DMS53 treated with DMSO at 0.1 percent for 48 hours (cell line): ENCODE measurements at regions not wholly inside any gene's neighbourhood (a gene's known extent, or its start where the extent isn't known, plus 50 kb on each side); places are given as distances from the start of the nearest gene placed in this dataset.
"Not testable (repeated sequence)": the region's sequence is repeated elsewhere in the genome, so short reads cannot be mapped to it uniquely, and the experiment has no call there.

ENCODE experiments used
- DNase-seq: peaks from one replicate; lab custom pipeline; 2025; ENCODE audit not compliant: unreplicated experiment; lab: John Stamatoyannopoulos, UW

DNA sequence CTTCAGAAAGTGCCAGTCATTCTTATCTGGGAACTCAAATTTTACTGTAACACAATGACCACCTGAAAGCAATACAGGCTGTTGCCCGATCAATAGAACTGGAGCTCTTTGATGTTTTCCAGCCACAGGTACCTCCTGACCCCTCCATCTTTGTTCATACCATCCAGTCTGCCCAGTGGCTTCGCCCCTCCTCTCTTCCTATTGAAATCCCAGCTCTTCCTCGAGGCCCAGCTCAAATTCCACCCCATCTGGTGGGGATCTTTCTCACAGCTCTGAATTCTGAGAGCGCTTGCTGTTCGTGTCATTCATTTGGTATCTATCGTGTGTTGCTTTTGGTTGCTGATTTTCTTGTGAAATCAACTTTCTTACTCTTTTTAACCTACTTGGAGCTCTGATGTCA lies 87.9 kb upstream of the CNKSR3 start:
- DNase-seq = no peak

DNA sequence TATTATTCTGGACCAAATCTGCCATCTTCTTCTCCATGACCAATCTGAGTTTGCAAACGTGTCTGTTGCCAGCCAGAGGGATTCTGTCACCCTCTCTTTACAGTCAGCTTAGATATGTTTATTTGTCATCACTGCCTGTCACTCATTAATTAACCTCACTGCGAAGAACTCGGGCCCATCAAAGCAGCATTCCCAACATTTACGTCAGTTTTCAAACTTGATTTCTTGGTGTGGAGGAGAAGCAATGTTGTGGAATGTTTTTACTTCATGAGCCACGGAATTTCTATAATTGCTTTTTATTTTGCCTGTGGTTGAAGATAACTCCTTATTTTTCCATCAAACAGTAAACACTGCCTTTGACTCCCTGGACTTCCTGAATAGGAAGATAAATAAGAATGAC lies 91.8 kb upstream of the CNKSR3 start:
- no peak for DNase-seq

DNA sequence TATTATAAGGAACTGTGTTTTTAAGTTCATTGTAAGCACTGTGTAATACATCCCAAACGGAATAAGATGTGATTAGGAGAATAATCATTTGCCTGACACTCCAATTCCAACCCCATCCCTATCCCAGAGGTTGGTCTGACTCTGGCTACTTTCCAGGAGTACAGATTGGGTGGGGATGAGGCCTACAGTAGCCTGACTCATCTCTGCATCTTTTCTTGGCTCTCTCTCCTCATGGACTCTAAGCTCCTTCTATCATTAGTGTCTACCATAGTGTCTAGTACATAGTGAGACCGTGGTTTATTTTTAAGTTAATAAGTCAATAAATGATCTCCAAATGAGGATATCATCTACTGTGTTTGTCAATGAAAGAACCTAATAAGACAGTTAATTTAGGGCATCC lies 92.2 kb upstream of the CNKSR3 start:
- DNase-seq = no peak

DNA sequence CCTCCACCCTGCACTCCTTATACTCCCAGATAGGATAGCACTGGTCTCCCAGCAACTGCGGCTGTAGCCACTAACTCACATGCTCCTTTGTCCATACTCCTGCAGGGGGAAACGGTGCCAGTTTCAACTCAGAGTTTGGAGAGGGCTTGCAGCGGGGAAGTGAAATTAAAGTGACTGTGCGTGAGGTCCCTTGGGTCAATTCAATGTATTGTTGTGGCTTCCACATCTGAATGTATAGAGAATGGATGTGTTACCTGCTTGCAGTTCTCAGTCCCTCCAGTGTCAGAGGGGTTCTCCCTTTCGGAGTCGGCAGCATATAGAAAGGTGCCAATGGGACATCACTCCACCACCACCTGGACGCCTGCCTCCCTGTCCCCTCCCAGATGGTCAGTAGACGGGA lies 93.6 kb upstream of the CNKSR3 start:
- DNase-seq = no peak

DNA sequence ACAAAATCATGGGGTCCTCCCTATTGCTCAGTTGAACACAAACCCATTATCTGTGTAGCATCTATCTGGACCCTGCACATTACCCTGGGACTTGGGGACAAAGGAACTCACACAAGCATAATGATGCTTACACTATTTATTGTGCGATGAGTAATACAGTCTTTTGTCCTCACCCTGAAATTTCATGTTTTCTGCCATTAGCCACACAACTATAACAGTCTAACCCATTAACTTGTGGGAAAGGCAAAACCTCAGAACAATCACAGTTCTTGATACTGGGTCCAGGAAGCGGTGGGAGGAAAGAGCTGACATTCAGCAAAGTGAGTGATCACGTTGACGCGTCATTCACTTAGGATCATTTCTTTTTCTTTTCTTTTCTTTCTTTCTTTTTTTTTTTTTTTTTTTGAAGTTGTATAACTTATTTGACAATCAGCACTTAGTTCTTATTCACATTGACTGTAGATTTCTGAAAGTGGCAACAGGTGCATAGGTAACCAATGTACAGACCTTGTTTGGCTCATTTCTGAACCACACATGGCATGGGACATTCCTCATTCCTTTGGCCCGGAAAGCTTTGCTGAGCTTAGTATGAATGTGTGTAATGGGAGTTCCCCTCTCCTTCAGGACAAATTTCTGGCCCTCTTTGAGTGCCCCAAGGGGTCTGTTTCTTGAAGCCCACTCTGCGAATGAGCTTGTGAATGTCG lies 94.8 kb upstream of the CNKSR3 start:
- DNase-seq = peak; percentile 7

DNA sequence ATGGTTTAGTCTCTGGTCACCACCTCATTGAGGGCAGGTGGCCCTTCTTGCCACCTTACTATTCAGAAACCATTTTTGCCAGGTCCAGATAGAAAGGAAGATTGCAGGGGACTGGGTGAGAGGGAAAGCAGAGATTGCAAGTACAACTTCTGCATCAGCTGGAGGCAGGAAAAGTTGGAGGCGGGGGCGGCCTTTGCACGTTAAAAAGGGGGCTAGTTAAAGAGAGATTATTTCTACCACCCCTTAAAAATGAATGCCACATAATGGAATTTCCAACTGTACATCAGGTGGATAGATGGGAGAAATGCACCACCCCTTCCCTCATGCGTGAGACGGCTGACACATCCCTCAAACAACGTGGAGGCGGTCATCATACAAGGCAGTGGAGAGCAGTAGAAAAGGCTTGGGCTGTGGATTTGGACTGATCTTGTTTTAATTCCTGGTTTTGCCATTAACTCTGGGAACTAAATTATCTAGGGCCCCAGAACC lies 95.4 kb upstream of the CNKSR3 start:
- no peak for DNase-seq

DNA sequence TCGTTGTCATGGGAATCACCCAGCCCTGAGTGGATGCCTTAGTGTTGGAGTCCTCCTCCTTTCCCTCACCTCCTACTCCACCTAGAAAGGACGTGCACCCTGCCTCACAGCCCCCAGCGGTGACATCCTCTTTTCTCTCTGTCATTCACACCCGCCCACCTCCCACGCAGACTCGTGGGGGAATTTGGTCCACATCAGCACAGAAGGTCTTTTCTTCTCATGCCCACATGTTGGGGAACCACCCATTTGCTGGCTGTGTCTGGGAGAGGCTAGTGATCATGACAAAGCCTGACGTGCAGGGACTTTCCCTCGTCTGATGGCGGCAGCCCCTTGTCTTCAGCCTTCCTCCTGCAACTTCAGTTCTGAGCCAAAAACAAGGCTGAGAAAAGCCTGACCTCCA lies 96.0 kb upstream of the CNKSR3 start:
- DNase-seq = no peak

DNA sequence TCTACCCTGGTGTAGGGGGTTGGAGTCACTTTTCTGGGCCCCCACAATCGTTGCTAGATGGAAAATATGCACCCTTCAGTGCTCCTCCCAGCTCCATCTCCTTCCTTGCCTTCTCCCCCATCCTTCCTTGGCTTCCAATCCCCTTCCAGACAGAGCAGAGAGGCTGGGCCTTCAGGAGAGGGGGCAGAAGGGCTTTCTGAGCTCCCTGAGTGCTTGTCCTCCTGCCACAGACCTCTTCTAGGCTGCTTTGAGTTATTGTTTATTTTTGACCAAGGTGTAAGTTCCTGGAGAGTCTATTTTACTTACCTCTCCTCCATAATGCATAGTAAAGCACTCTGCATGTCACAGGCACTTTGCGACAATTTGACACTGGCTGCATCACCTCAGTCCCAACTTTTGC lies 96.4 kb upstream of the CNKSR3 start:
- no peak for DNase-seq

DNA sequence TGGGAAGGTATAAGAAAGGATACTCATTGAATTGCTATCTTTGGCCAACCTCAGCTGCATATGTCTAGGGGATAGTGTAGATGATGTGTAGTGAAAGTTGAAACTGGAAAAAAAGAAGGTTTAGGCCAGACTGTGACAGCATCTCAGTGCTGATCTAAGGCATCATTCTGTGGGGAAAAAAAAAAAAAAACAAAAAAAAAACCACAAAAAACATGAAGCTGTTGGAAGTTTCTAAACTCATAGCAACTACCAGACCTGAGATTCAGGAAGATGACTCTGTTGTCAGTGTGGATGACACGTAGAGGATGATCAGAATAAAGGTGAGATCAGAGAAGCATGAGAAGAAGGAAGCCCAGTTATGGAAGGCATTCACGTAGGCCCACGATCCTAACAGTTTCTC lies 100.8 kb upstream of the CNKSR3 start:
- no peak for DNase-seq

DNA sequence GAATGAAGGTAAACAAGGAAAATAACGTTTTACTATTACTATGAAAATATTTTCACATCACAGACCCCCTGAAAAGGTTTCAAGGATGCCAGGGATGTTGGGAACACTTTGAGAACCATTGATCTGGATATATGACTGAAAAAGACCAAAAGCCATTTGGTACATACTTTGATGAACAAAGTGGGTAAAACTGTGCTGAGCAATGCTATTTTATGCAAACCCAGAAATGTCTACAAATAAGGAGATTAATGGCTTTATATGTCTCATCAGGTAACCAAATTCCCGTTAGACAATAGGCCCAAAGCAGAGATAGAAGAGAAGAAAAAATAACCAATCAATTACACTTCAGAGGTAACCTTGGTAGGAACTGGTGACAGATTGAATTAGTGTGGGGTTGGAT lies 101.4 kb upstream of the CNKSR3 start:
- no peak for DNase-seq

DNA sequence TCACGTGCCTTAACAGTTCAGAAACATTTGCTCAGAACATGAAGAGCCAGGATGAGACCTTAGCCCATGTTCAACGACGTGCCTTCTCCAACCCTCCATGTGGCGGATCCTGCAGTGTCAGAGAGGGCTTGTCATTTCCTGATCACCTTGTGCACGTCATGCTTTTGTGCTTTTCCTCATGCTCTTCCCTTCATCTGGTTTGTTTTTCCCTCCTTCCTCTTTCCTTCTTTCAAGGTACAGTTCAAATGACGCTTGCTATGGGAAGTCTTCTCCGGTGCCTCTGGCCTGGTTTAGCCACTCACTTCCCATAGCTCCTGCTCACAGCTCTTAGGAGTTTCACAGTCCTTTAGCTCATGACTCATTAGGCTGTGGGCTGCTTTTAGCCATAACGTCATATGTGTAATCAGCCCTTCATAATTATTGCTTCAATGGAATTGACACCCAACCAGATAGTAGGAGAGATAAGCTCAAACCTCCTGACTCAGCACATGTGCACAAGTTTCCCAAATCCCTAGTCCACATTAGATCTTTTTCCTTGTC lies 102.7 kb upstream of the CNKSR3 start:
- peak; percentile 78 for DNase-seq

DNA sequence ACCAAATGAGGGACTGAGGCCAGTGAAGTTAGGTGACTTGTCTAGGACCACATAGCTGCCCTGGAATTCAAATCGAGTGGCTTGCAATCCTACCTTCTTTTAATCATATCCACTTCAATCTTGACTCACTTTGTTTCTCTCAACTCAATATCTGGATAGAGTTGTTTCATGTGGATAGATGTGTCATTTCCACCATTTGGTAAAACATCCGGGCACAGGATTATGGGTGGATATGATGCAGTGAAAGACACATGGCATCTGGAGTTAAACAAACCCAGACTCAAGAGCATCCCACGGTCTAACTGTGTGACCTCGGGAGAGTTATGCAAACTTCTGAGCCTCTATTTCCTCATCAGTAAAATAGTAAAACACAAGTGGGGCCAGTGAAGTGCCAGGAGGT lies 103.6 kb upstream of the CNKSR3 start:
- no peak for DNase-seq

DNA sequence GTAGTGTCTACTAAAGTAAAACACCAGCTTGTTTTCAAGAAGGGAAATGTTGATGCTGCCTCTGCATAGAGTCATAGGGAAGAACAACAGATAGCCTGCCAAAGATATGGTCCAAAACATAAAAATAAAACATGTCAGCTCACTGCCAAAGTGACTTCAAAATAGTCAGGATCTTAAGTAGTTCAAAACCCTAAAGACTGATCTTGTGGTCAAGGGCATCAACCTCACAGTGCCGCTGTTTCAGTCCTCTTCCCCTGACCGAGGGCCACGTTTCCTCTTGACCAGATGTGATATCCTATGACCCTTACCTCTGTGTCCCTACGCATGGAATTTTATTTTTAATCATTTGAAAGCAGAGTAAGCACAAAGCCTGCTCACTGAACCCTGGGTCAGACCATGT lies 104.2 kb upstream of the CNKSR3 start:
- no peak for DNase-seq

DNA sequence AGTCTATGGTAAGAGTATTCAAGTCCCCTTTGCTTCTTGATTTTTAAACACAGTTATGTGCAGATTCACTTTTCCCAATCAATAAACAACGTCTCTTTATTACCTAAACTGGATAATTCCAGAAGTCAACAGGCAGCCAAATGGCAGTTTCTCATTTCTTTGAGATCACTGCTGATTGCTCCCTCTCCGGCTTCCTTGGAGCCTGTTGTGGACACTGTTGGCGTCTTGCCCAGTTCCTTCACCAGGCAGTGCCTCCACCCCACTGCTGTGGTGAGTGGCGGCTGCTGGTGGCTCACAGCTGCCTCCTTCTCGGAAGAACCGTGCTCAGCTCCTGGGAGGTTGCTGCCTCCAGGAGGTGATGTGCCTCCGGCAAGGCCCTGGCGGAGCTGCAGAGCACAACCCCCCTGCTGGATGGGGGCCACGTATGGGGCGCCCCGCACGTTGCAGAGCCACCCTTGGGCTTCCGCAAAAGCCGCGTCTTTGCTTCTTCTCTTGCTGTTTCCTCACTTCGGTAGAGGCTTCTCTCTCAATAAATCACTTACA lies 105.1 kb upstream of the CNKSR3 start:
- peak; percentile 79 for DNase-seq

DNA sequence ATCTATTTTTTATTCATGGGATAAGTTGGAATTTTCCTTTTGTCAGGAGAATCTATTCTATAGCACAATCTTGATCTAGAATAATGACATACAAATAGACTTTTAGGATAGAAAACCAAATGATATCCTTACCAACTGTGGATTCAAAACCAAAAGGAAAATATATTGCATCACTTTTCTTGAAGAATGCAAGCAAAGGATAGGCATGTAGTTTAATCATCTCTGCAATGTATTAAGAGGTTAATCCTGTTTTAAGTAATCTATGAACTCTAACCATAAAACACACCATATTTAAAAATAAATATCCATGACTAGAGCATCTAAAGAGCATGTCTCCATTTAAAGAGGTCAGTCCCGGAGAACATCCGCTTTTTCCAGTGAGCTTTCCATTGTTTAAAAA lies 106.7 kb upstream of the CNKSR3 start:
- DNase-seq = no peak

DNA sequence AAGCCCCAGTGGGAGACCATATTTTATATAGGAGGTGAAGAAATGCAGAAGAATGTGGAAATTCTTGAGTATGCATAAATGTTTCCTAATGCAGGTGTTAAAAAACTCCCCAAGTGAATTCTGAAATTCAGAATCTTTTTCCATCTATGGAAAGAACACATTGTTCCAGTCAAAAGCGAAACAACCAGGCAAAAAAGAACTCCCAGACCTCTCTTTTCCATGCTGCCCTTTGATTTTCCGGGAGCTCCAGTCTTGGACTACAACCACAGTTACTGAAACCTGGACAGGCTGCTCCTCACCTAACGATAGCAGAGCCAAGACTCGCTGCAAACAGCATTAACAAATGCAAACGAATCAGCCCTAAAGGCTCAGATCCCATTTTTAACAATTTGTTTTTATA lies 108.7 kb upstream of the CNKSR3 start:
- DNase-seq = no peak

DNA sequence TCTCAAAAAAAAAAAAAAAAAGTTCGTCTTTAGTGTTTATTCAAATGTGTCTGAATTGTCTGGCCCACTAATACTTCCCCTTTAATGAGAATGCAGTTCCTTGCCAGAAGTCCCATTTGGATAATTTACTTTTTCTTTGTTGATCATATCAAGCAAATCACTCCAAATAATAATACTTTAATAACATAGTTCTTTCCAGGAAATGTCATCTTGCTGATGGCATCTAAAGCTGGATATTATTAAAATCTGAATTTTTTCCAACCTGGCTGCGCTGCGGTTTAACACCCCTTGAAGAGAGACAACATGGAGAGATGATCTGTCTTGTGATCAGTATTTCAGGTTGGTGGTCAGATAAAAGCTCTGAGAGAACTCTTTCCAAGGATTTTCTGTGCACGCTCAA lies 111.2 kb upstream of the CNKSR3 start:
- no peak for DNase-seq

DNA sequence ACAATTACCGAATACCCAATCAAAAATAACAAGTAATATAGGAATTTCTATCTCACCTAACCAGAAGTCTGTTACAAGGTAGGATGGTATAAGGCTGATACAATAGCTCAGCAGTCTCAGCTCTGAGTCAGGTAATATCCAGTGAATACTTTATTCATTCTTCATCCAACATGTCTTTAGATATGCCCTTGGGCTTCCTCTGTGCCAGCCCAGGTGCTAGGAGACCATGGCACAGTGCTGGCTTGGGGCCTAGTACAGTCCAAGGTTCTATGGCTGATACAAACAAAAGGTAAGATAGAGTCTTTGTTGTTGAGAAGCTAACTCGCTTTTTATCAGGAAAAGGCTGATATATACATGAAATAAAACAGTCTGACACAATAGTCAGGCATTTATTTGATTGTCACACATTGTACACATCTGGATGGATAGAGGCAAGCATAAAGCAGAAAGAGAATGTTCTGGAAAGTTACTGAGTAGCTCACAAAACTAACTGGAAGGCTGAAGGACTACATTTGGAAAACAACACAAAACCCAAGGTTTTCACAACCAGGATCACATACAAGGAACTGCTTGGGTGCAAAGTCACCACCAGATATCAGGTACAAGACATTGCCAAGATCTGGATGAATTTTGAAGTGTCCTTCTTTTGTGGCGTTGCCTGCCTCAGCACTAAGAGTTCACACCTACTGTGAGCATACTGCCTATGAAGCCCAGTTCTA lies 110.4 kb upstream of the SCAF8 start:
- DNase-seq = no peak

DNA sequence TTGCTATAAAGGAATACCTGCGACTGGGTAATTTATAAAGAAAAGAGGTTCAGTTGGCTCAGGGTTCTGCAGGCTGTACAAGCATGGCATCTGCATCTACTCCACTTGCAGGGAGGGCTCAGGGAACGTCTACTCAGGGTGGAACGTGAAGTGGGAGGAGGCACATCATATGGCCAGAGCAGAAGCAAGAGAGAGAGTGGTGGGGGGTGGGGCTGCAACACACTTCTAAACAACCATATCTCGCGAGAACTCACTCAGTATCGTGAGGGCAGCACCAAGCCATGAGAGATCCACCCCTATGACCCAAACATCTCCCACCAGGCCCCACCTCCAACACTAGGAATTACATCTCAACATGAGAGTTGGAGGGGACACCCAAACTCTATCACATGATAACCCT lies 109.8 kb upstream of the SCAF8 start:
- DNase-seq = no peak

DNA sequence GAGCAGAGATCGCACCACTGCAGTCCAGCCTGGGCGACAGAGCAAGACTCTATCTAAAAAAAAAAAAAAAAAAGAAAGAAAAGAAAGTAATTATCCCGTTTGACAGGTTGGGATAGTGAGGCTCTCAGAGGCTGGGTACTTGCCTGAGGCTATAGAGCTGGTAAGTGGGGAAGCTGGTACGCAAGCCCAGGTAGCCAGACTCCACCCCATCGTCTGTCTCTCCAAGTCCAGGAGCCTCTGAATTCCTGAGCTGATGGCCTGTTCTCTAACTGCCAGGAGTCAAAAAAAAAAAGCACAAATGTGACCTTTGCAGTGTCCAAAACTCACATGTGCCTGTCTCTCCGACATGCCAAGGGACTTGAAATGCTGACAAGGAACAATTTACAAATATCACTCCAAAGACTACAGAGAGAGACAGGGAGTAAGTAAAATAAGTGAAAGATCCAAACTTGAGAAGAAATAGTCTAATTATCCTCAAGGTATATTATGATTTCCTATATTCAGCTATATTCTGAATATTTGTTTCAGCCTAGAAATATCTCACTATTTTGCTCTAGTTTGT lies 109.1 kb upstream of the SCAF8 start:
- no peak for DNase-seq

DNA sequence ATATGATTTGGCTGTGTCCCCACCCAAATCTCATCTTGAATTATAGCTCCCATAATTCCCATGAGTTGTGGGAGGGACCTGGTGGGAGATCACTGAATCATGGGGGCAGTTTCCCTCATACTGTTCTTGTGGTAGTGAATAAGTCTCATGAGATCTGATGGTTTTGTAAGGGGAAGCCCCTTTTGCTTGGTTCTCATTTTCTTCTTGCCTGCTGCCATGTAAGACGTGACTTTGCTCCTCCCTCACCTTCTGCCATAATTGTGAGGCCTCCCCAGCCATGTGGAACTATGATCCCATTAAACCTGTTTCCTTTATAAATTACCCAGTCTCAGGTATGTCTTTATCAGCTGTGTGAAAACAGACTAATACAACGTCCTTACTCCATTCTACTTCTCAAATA lies 108.5 kb upstream of the SCAF8 start:
- not testable (repeated sequence) for DNase-seq

DNA sequence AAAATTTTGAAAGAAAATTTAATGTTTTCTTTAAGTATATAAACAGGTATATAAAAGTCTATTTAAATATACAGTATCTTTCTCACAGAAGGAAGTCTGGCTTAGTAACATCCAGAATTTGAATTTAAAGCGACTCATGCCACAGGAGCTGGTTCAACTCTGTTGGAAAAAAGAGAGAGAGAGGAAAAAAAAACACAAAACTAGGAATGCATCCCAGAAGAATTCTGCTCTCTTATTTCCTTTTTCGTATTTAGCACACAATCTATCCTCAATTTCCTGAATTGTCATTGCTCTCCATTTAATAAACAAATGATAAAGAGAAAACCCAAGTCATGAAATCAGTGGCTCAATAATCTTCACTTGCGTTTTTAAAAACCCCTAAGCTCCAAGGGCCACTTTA lies 107.5 kb upstream of the SCAF8 start:
- DNase-seq = no peak
